A673 (cell line): ENCODE measurements at regions not wholly inside any gene's neighbourhood (a gene's known extent, or its start where the extent isn't known, plus 50 kb on each side); places are given as distances from the start of the nearest gene placed in this dataset.

Source experiments
- BruUV-seq: library from RNA; stranded (reverse); fragments of 400-500 nt; replicated peaks from 2 replicates; lab custom pipeline; 2021; lab: Mats Ljungman, UMichigan
- CTCF ChIA-PET: fragments of 300-600 bp; sonication (Branson Sonifier 250); formaldehyde crosslinking; loops from one replicate; lab custom pipeline; 2022; ENCODE audit warnings: antibody characterized with exemption; lab: Charles Lee
- POLR2A ChIA-PET: fragments of 300-600 bp; sonication (Branson Sonifier 250); formaldehyde crosslinking; loops from one replicate; lab custom pipeline; 2022; ENCODE audit warnings: antibody characterized with exemption; ENCODE audit not compliant: low non-redundant PET; lab: Charles Lee
- DNase-seq: peaks from one replicate; pipeline ENCODE4 v3.0.0-alpha.2; 2015; ENCODE audit warnings: low spot score
- H3K27ac ChIP-seq: fragments of 200-600 bp; sonication (generic); 2 replicates; pipeline ENCODE4 v1.5.1; 2016; ENCODE audit warnings: mixed run types, low read depth, mild to moderate bottlenecking, mixed read lengths, antibody characterized with exemption, low read length; ENCODE audit not compliant: poor library complexity, severe bottlenecking
- H3K27me3 ChIP-seq: fragments of 200-600 bp; sonication (generic); replicated peaks from 2 replicates; pipeline ENCODE4 v1.6.1; 2017; ENCODE audit warnings: mixed run types, low read depth, mild to moderate bottlenecking, mixed read lengths, antibody characterized with exemption, low read length; ENCODE audit not compliant: insufficient read depth, poor library complexity
- H3K36me3 ChIP-seq: fragments of 200-600 bp; sonication (generic); 2 replicates; pipeline ENCODE4 v1.6.1; 2016; ENCODE audit warnings: mixed run types, mild to moderate bottlenecking, mixed read lengths, antibody characterized with exemption, low read length; ENCODE audit not compliant: insufficient read depth, poor library complexity, severe bottlenecking
- H3K4me1 ChIP-seq: fragments of 200-600 bp; sonication (generic); 2 replicates; pipeline ENCODE4 v1.6.1; 2017; ENCODE audit warnings: mixed run types, mild to moderate bottlenecking, mixed read lengths, antibody characterized with exemption, low read length; ENCODE audit not compliant: insufficient read depth, poor library complexity, severe bottlenecking
- H3K4me3 ChIP-seq: fragments of 200-600 bp; sonication (generic); 2 replicates; pipeline ENCODE4 v1.5.1; 2016; ENCODE audit warnings: low read depth, mixed run types, mild to moderate bottlenecking, mixed read lengths, low read length; ENCODE audit not compliant: poor library complexity, severe bottlenecking
- H3K9me3 ChIP-seq: fragments of 200-600 bp; sonication (generic); 2 replicates; pipeline ENCODE4 v1.6.1; 2016; ENCODE audit warnings: mixed run types, low read depth, mild to moderate bottlenecking, mixed read lengths, antibody characterized with exemption, low read length; ENCODE audit not compliant: poor library complexity, severe bottlenecking
- EZH2 ChIP-seq: fragments of 200-600 bp; sonication (generic); IDR thresholded peaks from 2 replicates; pipeline ENCODE4 v1.6.1; 2017; ENCODE audit warnings: borderline replicate concordance, low read depth, mild to moderate bottlenecking, mixed read lengths, antibody characterized with exemption, low read length; ENCODE audit not compliant: poor library complexity, severe bottlenecking
- intact Hi-C: fragments of 100-400 bp; cut with micrococcal nuclease; formaldehyde crosslinking; loops from one replicate; pipeline ENCODE4 v1.10.0; 2022; ENCODE audit not compliant: unreplicated experiment
- TF ChIP-seq, protein P1 (sequence below): fragments of 300-800, 200-600 bp; sonication (generic); conservative IDR thresholded peaks from 2 replicates; pipeline ENCODE4 v1.5.1; 2017; ENCODE audit warnings: low read depth, mild to moderate bottlenecking, antibody characterized with exemption, low read length, moderate library complexity, mixed read lengths

DNA sequence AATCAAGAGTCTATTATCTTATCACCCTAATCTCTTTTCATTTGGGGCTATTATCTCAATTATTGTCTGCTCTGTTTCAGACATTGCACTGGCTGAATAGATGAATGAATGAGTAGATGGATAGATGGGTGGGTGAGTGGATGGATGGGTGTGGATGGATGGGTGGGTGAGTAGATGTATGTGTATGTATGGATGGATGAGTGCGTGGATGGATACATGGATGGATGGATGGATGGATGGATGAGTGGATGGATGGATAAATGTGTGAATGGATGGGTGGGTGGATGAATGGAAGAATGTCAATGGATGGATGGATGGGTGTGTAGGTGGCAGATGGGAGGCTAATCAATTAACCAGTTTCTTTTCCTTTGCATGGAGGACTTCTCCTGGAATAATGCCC lies 301.7 kb downstream of the NSG2 start:
- no peaks in the 10 kb centered on the region for H3K36me3 ChIP-seq
- no peaks in the 10 kb centered on the region for H3K9me3 ChIP-seq
- H3K27me3 ChIP-seq: peaks cover 20% of the 10 kb centered on the region
- ChIA-PET POLR2A (no interaction called here), CTCF (no interaction called here)
- no peak overlapping the region for H3K4me3 ChIP-seq
- BruUV-seq: no TSS peak
- TF ChIP-seq, protein P1, sequence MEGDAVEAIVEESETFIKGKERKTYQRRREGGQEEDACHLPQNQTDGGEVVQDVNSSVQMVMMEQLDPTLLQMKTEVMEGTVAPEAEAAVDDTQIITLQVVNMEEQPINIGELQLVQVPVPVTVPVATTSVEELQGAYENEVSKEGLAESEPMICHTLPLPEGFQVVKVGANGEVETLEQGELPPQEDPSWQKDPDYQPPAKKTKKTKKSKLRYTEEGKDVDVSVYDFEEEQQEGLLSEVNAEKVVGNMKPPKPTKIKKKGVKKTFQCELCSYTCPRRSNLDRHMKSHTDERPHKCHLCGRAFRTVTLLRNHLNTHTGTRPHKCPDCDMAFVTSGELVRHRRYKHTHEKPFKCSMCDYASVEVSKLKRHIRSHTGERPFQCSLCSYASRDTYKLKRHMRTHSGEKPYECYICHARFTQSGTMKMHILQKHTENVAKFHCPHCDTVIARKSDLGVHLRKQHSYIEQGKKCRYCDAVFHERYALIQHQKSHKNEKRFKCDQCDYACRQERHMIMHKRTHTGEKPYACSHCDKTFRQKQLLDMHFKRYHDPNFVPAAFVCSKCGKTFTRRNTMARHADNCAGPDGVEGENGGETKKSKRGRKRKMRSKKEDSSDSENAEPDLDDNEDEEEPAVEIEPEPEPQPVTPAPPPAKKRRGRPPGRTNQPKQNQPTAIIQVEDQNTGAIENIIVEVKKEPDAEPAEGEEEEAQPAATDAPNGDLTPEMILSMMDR: no peak
- TF ChIP-seq EZH2: no peak
- DNase-seq: no peak
- no peak overlapping the region for H3K27ac ChIP-seq
- intact Hi-C loops: no loop called here
- no peaks in the 10 kb centered on the region for H3K4me1 ChIP-seq

- CTCF ChIA-PET: no interaction called here
- no peaks in the 10 kb centered on the region for H3K4me1 ChIP-seq
- no peaks in the 10 kb centered on the region for H3K36me3 ChIP-seq
- DNase-seq: no peak
- no peak overlapping the region for H3K4me3 ChIP-seq
- POLR2A ChIA-PET: no interaction called here
- intact Hi-C loops: no loop called here
- H3K27me3 ChIP-seq: peaks cover 20% of the 10 kb centered on the region
- H3K27ac ChIP-seq: no peak overlapping the region
- TF ChIP-seq EZH2: no peak
- TF ChIP-seq, protein P1: no peak
- BruUV-seq: no TSS peak
- no peaks in the 10 kb centered on the region for H3K9me3 ChIP-seq
These were observed 302.9 kb downstream of the NSG2 start for GRCh38 chr5:174348311-174348981.

DNA sequence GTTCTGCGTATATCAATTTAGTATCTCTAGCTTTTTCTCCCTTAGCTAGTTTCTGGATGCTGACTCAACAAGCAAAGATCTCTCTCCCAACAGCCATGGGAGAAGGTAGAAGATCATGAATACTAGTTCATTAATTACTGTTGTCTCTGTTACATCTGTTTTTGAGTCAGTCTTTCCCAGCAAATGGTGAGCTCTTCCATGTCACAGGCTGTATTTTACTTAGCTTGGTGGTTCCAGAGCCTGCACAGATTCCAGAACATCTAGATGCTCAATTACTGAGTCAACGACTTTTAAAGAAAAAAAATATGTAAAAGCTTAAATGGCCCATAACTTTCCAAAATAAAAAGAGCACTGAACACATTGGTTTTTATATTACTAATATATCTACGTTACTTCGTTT lies 307.2 kb downstream of the NSG2 start:
- Histone ChIP-seq H3K4me1 (no peaks in the 10 kb centered on the region), H3K27ac (no peak overlapping the region), H3K9me3 (no peaks in the 10 kb centered on the region), H3K4me3 (no peak overlapping the region), H3K27me3 (peaks cover 20% of the 10 kb centered on the region), H3K36me3 (no peaks in the 10 kb centered on the region)
- BruUV-seq: no TSS peak
- intact Hi-C loops: no loop called here
- DNase-seq: no peak
- POLR2A ChIA-PET: no interaction called here
- CTCF ChIA-PET: no interaction called here
- no peak for TF ChIP-seq EZH2
- TF ChIP-seq, protein P1: no peak
